ENCODE measurements at regions not wholly inside any gene's neighbourhood (a gene's known extent, or its start where the extent isn't known, plus 50 kb on each side); places are given as distances from the start of the nearest gene placed in this dataset.
"Not testable (repeated sequence)": the region's sequence is repeated elsewhere in the genome, so short reads cannot be mapped to it uniquely, and the experiment has no call there.

- no peak for TF ChIP-seq CTCF (IDR thresholded peaks at IDR 0.05; ENCODE audit: insufficient read depth, low read depth, low read length)
- H3K36me3 ChIP-seq (ENCODE audit: control insufficient read depth, insufficient read depth, low read length), result no peaks in the 10 kb centered on the region
- POLR2A ChIA-PET, result interaction anchor here (0.7 kb wide), 1 partner anchor 15 kb away, joined by 3 read pairs; no protein-coding TSS in a partner anchor
- no peak overlapping the region for H3K4me3 ChIP-seq (ENCODE audit: low read depth, low read length)
- DNase-seq (ENCODE audit: low read depth), result peak; percentile 95
- H3K27me3 ChIP-seq (ENCODE audit: control insufficient read depth, insufficient read depth, low read length), result no peaks in the 10 kb centered on the region; the same call in 1 of the 2 replicates
- CTCF ChIA-PET, result interaction anchor here (0.9 to 1.3 kb wide), 4 partner anchors 8 to 20 kb away, joined by 3 to 4 read pairs (median 3); no protein-coding TSS in a partner anchor
Observed at GRCh38 chr10:29811751-29812427, 177.1 kb upstream of the SVIL start.

- ChIA-PET POLR2A (no interaction called here), CTCF (interaction anchor here (1.0 to 1.3 kb wide), 2 partner anchors 13 to 27 kb away, joined by 3 to 4 read pairs; no protein-coding TSS in a partner anchor)
- H3K27me3 ChIP-seq (ENCODE audit: control insufficient read depth, insufficient read depth, low read length), result no peaks in the 10 kb centered on the region; the same call in 1 of the 2 replicates
- no peak for DNase-seq (ENCODE audit: low read depth)
- H3K4me3 ChIP-seq (ENCODE audit: low read depth, low read length), result no peak overlapping the region
- H3K36me3 ChIP-seq (ENCODE audit: control insufficient read depth, insufficient read depth, low read length), result no peaks in the 10 kb centered on the region
- TF ChIP-seq CTCF (IDR thresholded peaks at IDR 0.05; ENCODE audit: insufficient read depth, low read depth, low read length), result no peak
Observed at GRCh38 chr10:29810816-29811215, 176.0 kb upstream of the SVIL start.

GRCh38 chr10:29810231-29810630 is 175.5 kb upstream of the SVIL start:
- H3K36me3 ChIP-seq (ENCODE audit: control insufficient read depth, insufficient read depth, low read length); H3K27me3 ChIP-seq (ENCODE audit: control insufficient read depth, insufficient read depth, low read length); H3K4me3 ChIP-seq (ENCODE audit: low read depth, low read length); DNase-seq (ENCODE audit: low read depth); POLR2A ChIA-PET: not testable (repeated sequence)
- CTCF ChIA-PET, result interaction anchor here (1.0 kb wide), 1 partner anchor 27 kb away, joined by 3 read pairs; no protein-coding TSS in a partner anchor

- Histone ChIP-seq H3K4me3 (ENCODE audit: low read depth, low read length) (no peak overlapping the region), H3K36me3 (ENCODE audit: control insufficient read depth, insufficient read depth, low read length) (no peaks in the 10 kb centered on the region), H3K27me3 (ENCODE audit: control insufficient read depth, insufficient read depth, low read length) (no peaks in the 10 kb centered on the region; the same call in 1 of the 2 replicates)
- no peak for TF ChIP-seq CTCF (IDR thresholded peaks at IDR 0.05; ENCODE audit: insufficient read depth, low read depth, low read length)
- DNase-seq (ENCODE audit: low read depth), result no peak
- POLR2A ChIA-PET, result no interaction called here
- CTCF ChIA-PET, result interaction anchor here (2.0 kb wide), 1 partner anchor 49 kb away, joined by 7 read pairs; no protein-coding TSS in a partner anchor
Observed at GRCh38 chr10:29809383-29809782, 174.6 kb upstream of the SVIL start.

- ChIA-PET POLR2A (no interaction called here), CTCF (no interaction called here)
- H3K27me3 ChIP-seq (ENCODE audit: control insufficient read depth, insufficient read depth, low read length), result no peaks in the 10 kb centered on the region; the same call in 1 of the 2 replicates
- peak; percentile 66 for DNase-seq (ENCODE audit: low read depth)
- TF ChIP-seq CTCF (IDR thresholded peaks at IDR 0.05; ENCODE audit: insufficient read depth, low read depth, low read length), result no peak
- H3K4me3 ChIP-seq (ENCODE audit: low read depth, low read length), result no peak overlapping the region
- no peaks in the 10 kb centered on the region for H3K36me3 ChIP-seq (ENCODE audit: control insufficient read depth, insufficient read depth, low read length)
Observed at GRCh38 chr10:29807163-29807806, 172.5 kb upstream of the SVIL start.
